Calu3 (cell line): ENCODE measurements at regions not wholly inside any gene's neighbourhood (a gene's known extent, or its start where the extent isn't known, plus 50 kb on each side); places are given as distances from the start of the nearest gene placed in this dataset.

Experiments
- BruUV-seq: library from RNA; stranded (reverse); fragments of 400-500 nt; replicated peaks from 2 replicates; lab custom pipeline; 2021; lab: Mats Ljungman, UMichigan
- CTCF ChIA-PET: fragments of 300-600 bp; sonication (Branson Sonifier 250); formaldehyde crosslinking; loops from one replicate; lab custom pipeline; 2022; ENCODE audit warnings: antibody characterized with exemption; lab: Charles Lee
- DNase-seq: peaks from one replicate; pipeline ENCODE4 v3.0.0; 2022
- H3K27ac Mint-ChIP-seq: one replicate; pipeline ENCODE4 v1.8.0; 2022; ENCODE audit warnings: mixed read lengths; ENCODE audit not compliant: unreplicated experiment
- H3K27me3 Mint-ChIP-seq: one replicate; pipeline ENCODE4 v1.8.0; 2022; ENCODE audit warnings: mixed read lengths; ENCODE audit not compliant: unreplicated experiment
- H3K36me3 Mint-ChIP-seq: one replicate; pipeline ENCODE4 v1.8.0; 2022; ENCODE audit warnings: mild to moderate bottlenecking, moderate library complexity, mixed read lengths; ENCODE audit not compliant: insufficient read depth, unreplicated experiment
- H3K4me1 Mint-ChIP-seq: one replicate; pipeline ENCODE4 v1.8.0; 2022; ENCODE audit warnings: mild to moderate bottlenecking, low read depth, mixed read lengths; ENCODE audit not compliant: unreplicated experiment
- H3K4me3 Mint-ChIP-seq: one replicate; pipeline ENCODE4 v1.8.0; 2022; ENCODE audit warnings: mild to moderate bottlenecking, low read depth, moderate library complexity, mixed read lengths; ENCODE audit not compliant: unreplicated experiment
- H3K9me3 Mint-ChIP-seq: one replicate; pipeline ENCODE4 v1.8.0; 2022; ENCODE audit warnings: low read depth, mixed read lengths; ENCODE audit not compliant: unreplicated experiment
- intact Hi-C: fragments of 100-400 bp; cut with micrococcal nuclease; formaldehyde crosslinking; loops from one replicate; pipeline ENCODE4 v1.10.0; 2022; ENCODE audit not compliant: unreplicated experiment
- TF ChIP-seq, protein P1 (sequence below): fragments of 200-600 bp; IDR thresholded peaks from one replicate; pipeline ENCODE4 v1.8.0; 2022; ENCODE audit warnings: antibody characterized with exemption; ENCODE audit not compliant: unreplicated experiment

GRCh38 chr11:101296896-101297295 lies 167.3 kb upstream of the PGR start:
- Mint-ChIP-seq H3K4me3 (no peak overlapping the region), H3K27me3 (no peaks in the 10 kb centered on the region), H3K27ac (no peak overlapping the region), H3K36me3 (no peaks in the 10 kb centered on the region), H3K9me3 (peaks cover 3% of the 10 kb centered on the region), H3K4me1 (no peaks in the 10 kb centered on the region)
- no peak for DNase-seq
- no TSS peak for BruUV-seq
- intact Hi-C loops: no loop called here
- TF ChIP-seq, protein P1, sequence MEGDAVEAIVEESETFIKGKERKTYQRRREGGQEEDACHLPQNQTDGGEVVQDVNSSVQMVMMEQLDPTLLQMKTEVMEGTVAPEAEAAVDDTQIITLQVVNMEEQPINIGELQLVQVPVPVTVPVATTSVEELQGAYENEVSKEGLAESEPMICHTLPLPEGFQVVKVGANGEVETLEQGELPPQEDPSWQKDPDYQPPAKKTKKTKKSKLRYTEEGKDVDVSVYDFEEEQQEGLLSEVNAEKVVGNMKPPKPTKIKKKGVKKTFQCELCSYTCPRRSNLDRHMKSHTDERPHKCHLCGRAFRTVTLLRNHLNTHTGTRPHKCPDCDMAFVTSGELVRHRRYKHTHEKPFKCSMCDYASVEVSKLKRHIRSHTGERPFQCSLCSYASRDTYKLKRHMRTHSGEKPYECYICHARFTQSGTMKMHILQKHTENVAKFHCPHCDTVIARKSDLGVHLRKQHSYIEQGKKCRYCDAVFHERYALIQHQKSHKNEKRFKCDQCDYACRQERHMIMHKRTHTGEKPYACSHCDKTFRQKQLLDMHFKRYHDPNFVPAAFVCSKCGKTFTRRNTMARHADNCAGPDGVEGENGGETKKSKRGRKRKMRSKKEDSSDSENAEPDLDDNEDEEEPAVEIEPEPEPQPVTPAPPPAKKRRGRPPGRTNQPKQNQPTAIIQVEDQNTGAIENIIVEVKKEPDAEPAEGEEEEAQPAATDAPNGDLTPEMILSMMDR: no peak
- CTCF ChIA-PET: no interaction called here

- no peaks in the 10 kb centered on the region for H3K27me3 Mint-ChIP-seq
- no TSS peak for BruUV-seq
These were observed 163.1 kb upstream of the PGR start for GRCh38 chr11:101292661-101293240.

DNA sequence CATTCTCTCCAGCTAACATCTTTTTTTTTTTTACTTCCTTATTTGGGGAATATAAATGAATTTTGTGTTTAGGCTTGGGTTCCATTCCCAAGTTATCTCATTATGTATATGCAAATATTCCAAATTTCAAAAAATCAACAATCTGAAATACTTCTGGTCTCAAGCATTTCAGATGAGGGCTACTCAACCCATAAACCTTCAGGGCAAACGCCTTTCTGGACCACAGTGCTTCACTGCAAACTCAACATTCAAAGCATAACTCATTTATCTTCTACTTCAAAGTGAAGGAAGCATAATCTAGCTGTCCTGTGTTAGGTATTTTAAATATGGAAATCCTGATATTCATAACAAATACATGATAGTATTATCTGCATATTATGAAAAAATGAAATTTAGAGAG lies 161.7 kb upstream of the PGR start:
- intact Hi-C loops: no loop called here
- no peaks in the 10 kb centered on the region for H3K4me1 Mint-ChIP-seq
- no TSS peak for BruUV-seq
- H3K4me3 Mint-ChIP-seq: no peak overlapping the region
- H3K36me3 Mint-ChIP-seq: no peaks in the 10 kb centered on the region
- H3K9me3 Mint-ChIP-seq: peaks cover 3% of the 10 kb centered on the region
- CTCF ChIA-PET: no interaction called here
- TF ChIP-seq, protein P1: no peak
- no peak overlapping the region for H3K27ac Mint-ChIP-seq
- no peaks in the 10 kb centered on the region for H3K27me3 Mint-ChIP-seq
- DNase-seq: no peak

More at GRCh38 chr11:101292661-101293240, 163.1 kb upstream of the PGR start:
- no peaks in the 10 kb centered on the region for H3K4me1 Mint-ChIP-seq
- H3K27ac Mint-ChIP-seq: no peak overlapping the region
- CTCF ChIA-PET: no interaction called here
- TF ChIP-seq, protein P1: no peak
- DNase-seq: no peak
- peaks cover 3% of the 10 kb centered on the region for H3K9me3 Mint-ChIP-seq
- H3K36me3 Mint-ChIP-seq: no peaks in the 10 kb centered on the region
- no peak overlapping the region for H3K4me3 Mint-ChIP-seq
- intact Hi-C loops: no loop called here

DNA sequence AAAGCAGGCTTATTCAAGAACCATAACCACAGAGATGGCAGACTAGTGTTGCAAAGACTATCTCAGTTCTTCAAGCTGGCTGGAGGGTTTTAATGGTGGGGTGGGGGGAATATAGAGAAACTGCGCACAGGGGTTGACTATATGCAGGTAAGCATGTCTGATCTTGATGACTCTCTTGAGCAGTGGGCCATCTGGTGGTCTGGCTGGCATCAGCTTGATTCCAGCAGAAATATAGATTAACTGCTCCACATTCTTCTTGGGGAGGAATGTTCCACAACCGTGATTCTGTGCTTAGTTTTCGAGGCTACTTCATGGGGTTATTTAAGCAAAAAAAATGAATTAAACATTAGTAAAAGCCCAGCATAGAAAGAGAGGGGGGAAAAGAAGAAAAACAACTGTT lies 158.8 kb upstream of the PGR start:
- H3K27ac Mint-ChIP-seq: no peak overlapping the region
- no peak for DNase-seq
- CTCF ChIA-PET: no interaction called here
- no peaks in the 10 kb centered on the region for H3K36me3 Mint-ChIP-seq
- no peak overlapping the region for H3K4me3 Mint-ChIP-seq
- no TSS peak for BruUV-seq
- no peaks in the 10 kb centered on the region for H3K4me1 Mint-ChIP-seq
- TF ChIP-seq, protein P1: no peak
- H3K27me3 Mint-ChIP-seq: no peaks in the 10 kb centered on the region
- H3K9me3 Mint-ChIP-seq: no peaks in the 10 kb centered on the region
- intact Hi-C loops: no loop called here
